Neural progenitor cell (in vitro differentiated cells): ENCODE measurements at regions not wholly inside any gene's neighbourhood (a gene's known extent, or its start where the extent isn't known, plus 50 kb on each side); places are given as distances from the start of the nearest gene placed in this dataset.

Experiments used
- DNase-seq: peaks from one replicate; pipeline ENCODE4 v3.0.0-alpha.2; 2016; ENCODE audit warnings: low spot score
- H2AFZ ChIP-seq: fragments of 200-600 bp; sonication (generic); replicated peaks from 2 replicates; pipeline ENCODE4 v1.6.1; 2016; ENCODE audit warnings: antibody characterized with exemption
- H3F3A ChIP-seq: fragments of 200-600 bp; sonication (generic); 2 replicates; pipeline ENCODE4 v1.6.1; 2016; ENCODE audit warnings: antibody characterized with exemption, low read depth
- H3K27ac ChIP-seq: fragments of 200-600 bp; sonication (generic); 2 replicates; pipeline ENCODE4 v1.5.1; 2016; ENCODE audit warnings: mild to moderate bottlenecking
- H3K27me3 ChIP-seq: fragments of 200-600 bp; sonication (generic); 2 replicates; pipeline ENCODE4 v1.6.1; 2016; ENCODE audit warnings: mild to moderate bottlenecking, moderate library complexity
- H3K36me3 ChIP-seq: fragments of 200-600 bp; sonication (generic); 2 replicates; pipeline ENCODE4 v1.5.1; 2016
- H3K4me1 ChIP-seq: fragments of 200-600 bp; sonication (generic); 2 replicates; pipeline ENCODE4 v1.6.1; 2016; ENCODE audit warnings: mixed run types
- H3K4me2 ChIP-seq: fragments of 200-600 bp; sonication (generic); 2 replicates; pipeline ENCODE4 v1.6.1; 2016
- H3K4me3 ChIP-seq: fragments of 200-600 bp; sonication (generic); 2 replicates; pipeline ENCODE4 v1.5.1; 2016
- H3K79me2 ChIP-seq: fragments of 200-600 bp; sonication (generic); 2 replicates; pipeline ENCODE4 v1.6.1; 2016; ENCODE audit warnings: low read depth
- H3K9ac ChIP-seq: fragments of 200-600 bp; sonication (generic); 2 replicates; pipeline ENCODE4 v1.6.1; 2016
- H3K9me3 ChIP-seq: fragments of 200-600 bp; sonication (generic); 2 replicates; pipeline ENCODE4 v1.5.1; 2016; ENCODE audit warnings: low read depth
- H4K20me1 ChIP-seq: fragments of 200-600 bp; sonication (generic); 2 replicates; pipeline ENCODE4 v1.6.1; 2016; ENCODE audit warnings: low read depth
- H3K27ac Mint-ChIP-seq: 3 replicates; pipeline ENCODE4 v1.8.0; 2021; ENCODE audit warnings: mixed read lengths
- H3K27me3 Mint-ChIP-seq: 2 replicates; pipeline ENCODE4 v1.8.0; 2022; ENCODE audit warnings: low read depth, mild to moderate bottlenecking, inconsistent platforms, moderate library complexity, mixed read lengths; ENCODE audit not compliant: insufficient read depth
- H3K36me3 Mint-ChIP-seq: 3 replicates; pipeline ENCODE4 v1.8.0; 2021; ENCODE audit warnings: mixed read lengths
- H3K4me1 Mint-ChIP-seq: 3 replicates; pipeline ENCODE4 v1.8.0; 2021; ENCODE audit warnings: mixed read lengths
- H3K4me3 Mint-ChIP-seq: 3 replicates; pipeline ENCODE4 v1.8.0; 2021; ENCODE audit warnings: mild to moderate bottlenecking, moderate library complexity, mixed read lengths
- H3K9me3 Mint-ChIP-seq: 3 replicates; pipeline ENCODE4 v1.8.0; 2020; ENCODE audit warnings: mixed read lengths
- CTCF ChIP-seq: fragments of 200-600 bp; sonication (generic); IDR thresholded peaks from 2 replicates; pipeline ENCODE4 v1.5.1; 2017; ENCODE audit warnings: antibody characterized with exemption, mild to moderate bottlenecking
- EZH2 ChIP-seq: fragments of 200-600 bp; sonication (generic); IDR thresholded peaks from 2 replicates; pipeline ENCODE4 v1.6.1; 2017; ENCODE audit warnings: antibody characterized with exemption, mild to moderate bottlenecking, moderate library complexity
- EZH2phosphoT487 ChIP-seq: fragments of 200-600 bp; sonication (generic); IDR thresholded peaks from 2 replicates; pipeline ENCODE4 v1.6.1; 2017; ENCODE audit warnings: antibody characterized with exemption

GRCh38 chr14:84874436-84874835, 655.5 kb upstream of the FLRT2 start:
- Histone ChIP-seq H3K36me3 (no peaks in the 10 kb centered on the region), H3K4me3 (no peak overlapping the region), H3F3A (no peaks in the 10 kb centered on the region), H3K79me2 (no peaks in the 10 kb centered on the region), H3K4me1 (no peaks in the 10 kb centered on the region), H3K27me3 (no peaks in the 10 kb centered on the region), H2AFZ (no peak overlapping the region), H3K27ac (no peak overlapping the region), H3K9me3 (no peaks in the 10 kb centered on the region), H3K4me2 (no peak overlapping the region), H3K9ac (no peak overlapping the region), H4K20me1 (no peaks in the 10 kb centered on the region)
- Mint-ChIP-seq H3K36me3 (no peaks in the 10 kb centered on the region), H3K4me1 (peaks cover 5% of the 10 kb centered on the region), H3K27ac (no peak overlapping the region), H3K4me3 (no peak overlapping the region), H3K9me3 (peaks cover 2% of the 10 kb centered on the region), H3K27me3 (no peaks in the 10 kb centered on the region)
- TF ChIP-seq EZH2 (no peak), CTCF (no peak), EZH2phosphoT487 (no peak)
- DNase-seq = no peak

GRCh38 chr14:84877061-84877460, 652.9 kb upstream of the FLRT2 start:
- no peaks in the 10 kb centered on the region for H3K36me3 ChIP-seq
- no peak overlapping the region for H2AFZ ChIP-seq
- TF ChIP-seq EZH2 = no peak
- TF ChIP-seq CTCF = no peak
- no peak for TF ChIP-seq EZH2phosphoT487
- H3F3A ChIP-seq = no peaks in the 10 kb centered on the region
- no peak overlapping the region for H3K4me3 ChIP-seq
- H3K4me1 ChIP-seq = no peaks in the 10 kb centered on the region
- Mint-ChIP-seq H3K27ac (no peak overlapping the region), H3K4me1 (peaks cover 5% of the 10 kb centered on the region), H3K4me3 (no peak overlapping the region), H3K9me3 (no peaks in the 10 kb centered on the region), H3K36me3 (no peaks in the 10 kb centered on the region), H3K27me3 (no peaks in the 10 kb centered on the region)
- no peaks in the 10 kb centered on the region for H3K9me3 ChIP-seq
- H3K9ac ChIP-seq = no peak overlapping the region
- H3K27ac ChIP-seq = no peak overlapping the region
- H3K27me3 ChIP-seq = no peaks in the 10 kb centered on the region
- no peaks in the 10 kb centered on the region for H4K20me1 ChIP-seq
- DNase-seq = no peak
- no peak overlapping the region for H3K4me2 ChIP-seq
- no peaks in the 10 kb centered on the region for H3K79me2 ChIP-seq

- Histone ChIP-seq H4K20me1 (no peaks in the 10 kb centered on the region), H2AFZ (no peak overlapping the region), H3K9ac (no peak overlapping the region), H3K27ac (no peak overlapping the region), H3K36me3 (no peaks in the 10 kb centered on the region), H3K4me2 (no peak overlapping the region), H3F3A (no peaks in the 10 kb centered on the region), H3K79me2 (no peaks in the 10 kb centered on the region), H3K4me1 (no peaks in the 10 kb centered on the region), H3K27me3 (no peaks in the 10 kb centered on the region), H3K4me3 (no peak overlapping the region), H3K9me3 (no peaks in the 10 kb centered on the region)
- Mint-ChIP-seq H3K4me1 (no peaks in the 10 kb centered on the region), H3K9me3 (peaks cover 3% of the 10 kb centered on the region), H3K27me3 (no peaks in the 10 kb centered on the region), H3K4me3 (no peak overlapping the region), H3K27ac (no peak overlapping the region), H3K36me3 (no peaks in the 10 kb centered on the region)
- TF ChIP-seq EZH2 (no peak), CTCF (no peak), EZH2phosphoT487 (no peak)
- no peak for DNase-seq
Observed at GRCh38 chr14:84882830-84883229, 647.1 kb upstream of the FLRT2 start.

- Mint-ChIP-seq H3K9me3 (peaks cover 7% of the 10 kb centered on the region), H3K27ac (no peak overlapping the region), H3K4me1 (no peaks in the 10 kb centered on the region), H3K36me3 (no peaks in the 10 kb centered on the region), H3K4me3 (no peak overlapping the region), H3K27me3 (no peaks in the 10 kb centered on the region)
- TF ChIP-seq EZH2phosphoT487 (no peak), EZH2 (no peak), CTCF (no peak)
- Histone ChIP-seq H3K4me3 (no peak overlapping the region), H3K27ac (no peak overlapping the region), H3K4me2 (no peak overlapping the region), H3F3A (no peaks in the 10 kb centered on the region), H4K20me1 (no peaks in the 10 kb centered on the region), H3K9me3 (no peaks in the 10 kb centered on the region), H3K9ac (no peak overlapping the region), H3K36me3 (no peaks in the 10 kb centered on the region), H3K27me3 (no peaks in the 10 kb centered on the region), H3K4me1 (no peaks in the 10 kb centered on the region), H2AFZ (peak overlapping the region; percentile 66), H3K79me2 (no peaks in the 10 kb centered on the region)
- no peak for DNase-seq
Observed at GRCh38 chr14:84885061-84885460, 644.9 kb upstream of the FLRT2 start.
